NCI-H510A (cell line): ENCODE measurements at regions not wholly inside any gene's neighbourhood (a gene's known extent, or its start where the extent isn't known, plus 50 kb on each side); places are given as distances from the start of the nearest gene placed in this dataset.
"Not testable (repeated sequence)": the region's sequence is repeated elsewhere in the genome, so short reads cannot be mapped to it uniquely, and the experiment has no call there.

ENCODE experiments used
- DNase-seq: peaks from one replicate; lab custom pipeline; 2025; lab: John Stamatoyannopoulos, UW

DNA sequence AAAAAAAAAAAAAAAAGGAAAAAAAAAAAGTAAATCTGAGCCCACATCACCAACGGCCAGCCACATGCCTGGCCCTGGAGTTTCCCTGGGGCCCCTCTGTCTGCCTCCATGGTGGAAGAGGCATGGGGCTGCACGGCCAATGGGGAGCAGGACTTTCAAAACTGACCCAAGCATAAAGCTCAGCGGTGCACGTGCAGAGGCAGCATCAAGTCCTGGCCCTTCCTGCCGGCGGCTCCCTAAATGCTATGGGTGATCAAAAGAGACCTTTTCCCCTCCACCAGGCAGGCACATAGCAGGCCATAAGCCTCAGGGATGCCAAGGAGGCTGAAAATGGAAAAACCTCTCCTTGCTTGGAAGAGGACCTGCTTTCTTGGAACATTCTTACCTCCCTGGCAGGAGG, 94.3 kb downstream of the OAT start:
- DNase-seq, result no peak

DNA sequence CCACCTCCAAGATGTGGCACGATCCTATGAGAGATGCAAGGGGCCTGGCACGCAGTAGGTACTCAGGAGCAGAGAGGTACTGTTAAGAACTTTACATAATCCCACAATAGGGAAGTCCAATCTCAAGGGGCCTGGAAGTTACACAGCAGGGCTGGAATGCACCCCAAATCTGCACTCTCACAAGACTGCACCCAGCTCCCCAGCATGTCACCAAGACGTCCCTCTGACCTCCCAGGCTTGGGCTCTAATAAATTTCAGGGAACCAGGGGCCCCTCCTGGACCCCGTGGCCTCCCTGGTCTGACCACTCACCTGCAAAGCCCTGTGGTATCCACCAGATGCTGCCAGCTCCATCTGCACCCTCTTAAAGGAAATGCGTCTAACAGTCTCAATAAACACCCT, 94.9 kb downstream of the OAT start:
- DNase-seq, result no peak

DNA sequence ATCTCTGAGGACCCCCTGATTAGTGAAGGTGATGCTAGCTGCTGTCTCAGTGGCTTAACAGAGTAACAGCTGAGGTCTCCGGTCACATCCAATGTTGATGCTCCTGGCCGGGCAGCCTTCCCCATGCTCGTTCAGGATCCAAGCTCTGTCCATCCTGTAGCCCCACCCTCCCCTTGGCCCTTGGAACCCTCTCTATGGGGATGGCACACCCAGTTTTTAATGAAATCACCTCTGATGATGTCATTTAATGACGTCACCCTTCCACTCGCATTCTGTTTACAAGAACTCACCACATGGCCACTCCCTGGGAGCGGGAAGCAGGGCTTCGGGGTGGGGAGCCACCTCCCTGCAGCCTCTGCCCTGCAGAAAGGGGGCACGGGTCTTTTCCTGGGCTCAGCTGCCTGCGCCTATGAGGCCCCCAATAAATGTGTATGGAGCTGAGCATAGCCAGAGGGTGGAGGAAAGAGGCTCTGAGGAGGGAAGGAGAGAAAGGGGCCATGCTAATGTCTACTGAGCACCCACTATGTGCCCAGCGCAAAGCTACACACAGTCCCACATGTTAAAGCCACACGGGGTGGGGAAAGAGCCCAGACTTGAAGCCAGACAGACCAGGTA, 95.5 kb downstream of the OAT start:
- no peak for DNase-seq

DNA sequence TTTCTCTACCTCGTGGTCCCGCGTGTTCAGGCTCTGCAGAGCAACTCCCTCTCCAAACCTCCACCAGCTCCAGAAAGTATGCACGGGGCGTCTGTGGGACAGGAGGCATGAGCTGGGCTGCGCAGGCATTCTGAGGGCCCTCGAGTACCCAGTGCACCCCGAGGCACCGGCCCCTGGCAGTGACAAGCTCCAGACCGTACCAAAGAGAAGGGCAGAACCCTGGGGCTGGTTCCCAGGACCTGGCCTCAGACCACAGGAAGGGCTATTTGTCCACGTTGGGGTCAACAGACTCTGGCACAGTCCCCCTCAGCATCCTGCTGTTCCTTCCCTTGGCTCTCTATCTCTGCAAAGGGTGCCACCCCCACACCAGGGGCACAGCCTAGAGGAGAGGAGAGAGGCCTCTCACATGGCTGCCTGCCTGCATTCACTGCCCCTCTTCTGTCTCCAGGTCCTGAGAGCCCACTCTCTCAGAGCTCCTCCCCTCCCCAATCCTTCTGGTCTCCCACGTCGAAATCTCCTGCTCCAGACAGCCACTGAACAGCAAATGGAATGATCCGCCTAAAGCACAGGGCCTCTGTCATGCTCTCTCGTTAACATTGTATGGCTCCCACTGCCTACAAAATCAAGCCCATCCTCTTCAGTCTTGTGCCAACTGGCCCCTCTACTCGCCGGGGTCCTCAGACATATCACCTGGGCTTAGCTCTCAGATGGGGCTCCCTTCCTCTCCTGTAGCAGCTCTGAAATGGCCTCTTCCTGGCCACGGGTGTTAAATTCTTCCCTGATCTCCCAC, 96.3 kb downstream of the OAT start:
- DNase-seq, result no peak

DNA sequence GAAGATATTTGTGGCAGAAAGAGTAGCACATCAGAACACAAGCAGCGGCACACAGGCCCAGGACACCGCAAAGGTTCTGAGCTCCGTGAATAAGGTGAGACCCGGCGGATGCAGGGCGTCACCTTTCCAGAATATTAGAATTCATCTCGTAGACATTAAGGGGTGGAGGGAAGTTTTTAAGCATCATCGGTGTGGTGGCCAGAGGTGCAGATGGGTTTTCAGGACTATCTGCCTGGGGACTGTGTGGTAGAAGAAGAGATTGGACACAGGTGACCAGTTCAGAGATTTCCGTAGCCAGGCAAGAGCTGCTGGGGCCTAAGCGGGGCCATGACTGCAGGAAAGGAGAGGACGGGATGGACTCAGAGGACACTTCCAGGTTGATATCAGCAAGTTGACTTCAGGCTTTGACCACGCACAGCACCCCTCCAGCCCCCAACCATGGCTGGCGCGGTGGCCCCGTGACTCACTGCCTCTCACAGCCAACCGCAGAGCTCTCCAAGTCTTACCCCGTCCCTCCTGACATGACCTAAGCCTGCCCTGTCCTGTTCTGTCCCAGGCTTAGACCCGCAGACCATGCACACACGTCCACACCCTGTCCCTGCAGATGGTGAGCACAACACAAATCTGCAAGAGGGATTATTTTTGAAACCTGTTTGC, 97.2 kb downstream of the OAT start:
- DNase-seq, result no peak

DNA sequence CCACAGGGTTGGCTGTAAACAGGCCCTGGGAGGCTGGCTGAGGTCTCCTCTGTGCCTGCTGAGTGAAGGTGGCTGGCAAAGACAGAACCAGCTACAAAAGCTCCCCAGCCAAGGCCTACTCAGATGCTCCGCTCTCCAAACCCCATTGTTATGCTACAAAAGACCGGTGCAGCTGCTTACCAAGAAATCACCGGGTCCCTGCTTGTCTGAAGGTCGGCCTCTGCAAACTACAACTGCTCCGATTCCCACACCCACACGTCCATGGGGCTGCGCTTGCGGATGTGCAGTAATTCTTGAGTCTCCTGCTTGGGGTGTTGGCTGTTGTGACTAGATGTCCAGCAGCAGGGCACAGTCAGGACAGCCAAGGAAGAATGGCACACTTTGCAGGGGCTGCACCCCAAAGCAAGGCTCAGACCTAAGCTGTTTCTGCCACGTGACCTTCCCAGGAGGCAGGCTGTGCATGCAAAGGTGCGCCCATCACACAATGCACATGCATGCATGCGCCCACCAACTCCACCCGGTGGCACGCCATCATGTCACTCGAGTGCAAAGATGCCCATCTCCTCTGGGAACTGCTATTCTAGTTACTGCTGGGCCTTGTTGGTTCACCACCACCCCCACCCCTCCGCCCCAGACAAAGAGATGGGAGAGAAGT, 97.8 kb downstream of the OAT start:
- no peak for DNase-seq

DNA sequence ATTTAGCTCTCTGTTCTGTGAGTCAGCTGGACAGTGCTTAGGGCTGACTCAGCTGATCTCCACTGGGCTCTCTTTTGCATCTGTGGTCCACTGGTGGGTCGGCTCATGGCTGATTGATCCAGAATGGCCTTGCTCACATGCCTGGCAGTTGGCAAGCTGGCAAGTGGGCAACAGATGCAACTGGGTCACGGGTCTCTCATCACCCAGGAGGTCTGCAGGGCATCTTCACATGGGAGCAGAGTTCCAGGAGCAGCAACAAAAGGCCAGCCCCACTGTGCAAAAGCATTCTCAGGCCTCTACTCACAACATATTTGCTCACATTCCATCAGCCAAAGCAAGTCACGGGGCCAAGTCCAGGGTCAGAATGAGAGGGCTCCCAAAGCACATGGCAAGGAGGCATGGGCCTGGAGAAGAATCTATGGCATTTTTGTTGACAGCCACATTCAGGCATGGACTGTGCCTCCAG, 98.8 kb downstream of the OAT start:
- DNase-seq, result no peak

DNA sequence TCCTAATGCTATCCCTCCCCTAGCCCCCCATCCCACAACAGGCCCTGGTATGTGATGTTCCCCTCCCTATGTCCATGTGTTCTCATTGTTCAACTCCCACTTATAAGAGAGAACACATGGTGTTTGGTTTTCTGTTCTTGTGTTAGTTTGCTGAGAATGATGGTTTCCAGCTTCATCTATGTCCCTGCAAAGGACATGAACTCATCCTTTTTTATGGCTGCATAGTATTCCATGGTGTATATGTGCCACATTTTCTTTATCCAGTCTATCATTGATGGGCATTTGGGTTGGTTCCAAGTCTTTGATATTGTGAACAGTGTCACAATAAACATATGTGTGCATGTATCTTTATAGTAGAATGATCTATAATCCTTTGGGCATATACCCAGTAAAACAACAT, 99.2 kb downstream of the OAT start:
- DNase-seq, result not testable (repeated sequence)

DNA sequence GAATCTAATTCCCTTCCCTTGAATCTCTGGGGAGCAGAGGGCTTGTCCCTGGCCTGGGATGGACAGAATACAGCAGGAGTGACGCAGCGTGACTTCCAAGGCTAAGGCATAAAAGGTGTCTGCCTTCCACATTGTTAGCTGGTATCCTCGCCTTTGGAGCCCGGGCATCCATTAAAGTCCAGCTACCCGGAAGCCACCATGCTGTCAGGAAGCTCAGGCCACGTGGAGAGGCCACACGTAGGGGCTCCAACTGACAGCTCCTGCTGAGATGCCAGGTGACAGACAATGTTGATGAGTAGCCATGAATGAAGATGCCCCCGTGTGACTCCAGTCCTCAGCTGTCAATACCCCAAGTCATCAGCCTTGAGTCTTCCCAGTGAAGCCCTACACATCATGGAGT, 99.9 kb downstream of the OAT start:
- DNase-seq, result no peak

DNA sequence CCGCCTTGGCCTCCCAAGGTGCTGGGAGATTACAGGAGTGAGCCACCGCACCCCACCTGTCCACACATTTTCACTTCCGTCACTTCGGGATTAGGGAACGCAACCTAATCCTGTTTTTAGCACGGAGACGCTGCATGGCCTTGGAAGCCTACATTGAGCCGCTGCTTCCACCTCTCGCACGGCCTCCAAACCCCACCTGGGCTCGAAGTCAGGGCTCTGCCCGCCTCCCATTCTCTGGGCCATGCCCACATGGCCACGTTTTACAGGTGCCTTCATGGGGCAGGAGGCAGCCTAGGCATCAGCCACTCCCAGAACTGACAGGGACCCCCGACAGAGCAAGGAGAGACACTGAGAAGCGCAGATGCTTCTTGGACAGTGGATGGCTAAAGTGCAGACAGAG, 100.6 kb downstream of the OAT start:
- DNase-seq, result no peak

DNA sequence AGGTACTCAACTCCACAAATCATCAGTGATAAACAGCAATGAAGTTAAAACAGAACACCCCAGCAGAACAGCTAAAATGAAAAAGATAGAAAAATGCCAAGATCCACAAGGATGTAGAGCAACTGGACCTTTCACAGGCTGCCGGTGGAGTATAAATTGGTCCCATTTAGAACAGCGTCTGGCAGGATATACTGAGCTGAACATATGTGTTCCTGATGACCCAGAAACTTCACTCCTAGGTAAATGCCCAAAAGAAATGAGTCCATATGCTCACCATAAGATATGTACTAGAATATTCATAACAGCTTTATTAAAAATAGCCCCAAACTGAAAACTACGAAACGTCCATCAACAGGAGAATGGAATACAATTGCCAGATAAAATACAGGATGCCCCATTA, 102.4 kb downstream of the OAT start:
- DNase-seq, result no peak

DNA sequence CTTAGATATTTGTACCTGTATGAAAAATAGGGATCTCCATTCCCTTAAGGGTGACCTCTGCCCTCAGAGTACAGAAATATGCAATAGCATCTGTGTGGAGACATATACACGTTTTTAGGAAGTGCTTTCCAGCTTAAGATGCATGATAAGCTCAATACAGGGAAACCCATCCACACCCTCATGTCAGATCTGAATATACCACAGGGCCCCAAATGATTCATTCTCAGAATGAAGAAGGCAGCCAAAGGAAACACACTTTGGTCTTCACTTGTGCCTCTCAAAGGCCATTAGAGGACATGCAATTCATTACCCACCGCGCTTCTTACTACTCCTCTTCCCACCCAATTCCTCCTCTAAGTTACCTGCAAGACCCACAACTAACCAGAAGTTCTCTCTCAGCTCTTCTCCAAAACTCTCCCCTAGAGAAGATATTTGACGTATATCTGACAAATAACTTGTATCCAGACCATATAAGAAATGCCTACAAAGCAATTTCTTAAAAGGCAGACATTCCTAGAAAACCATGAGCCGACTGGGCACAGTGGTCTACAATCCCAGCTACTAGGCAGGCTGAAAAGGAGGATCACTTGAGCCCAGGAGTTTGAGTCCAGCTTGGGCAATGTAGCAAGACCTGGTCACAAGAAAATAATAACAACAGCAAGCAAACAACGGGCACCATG, 103.0 kb downstream of the OAT start:
- DNase-seq, result no peak

DNA sequence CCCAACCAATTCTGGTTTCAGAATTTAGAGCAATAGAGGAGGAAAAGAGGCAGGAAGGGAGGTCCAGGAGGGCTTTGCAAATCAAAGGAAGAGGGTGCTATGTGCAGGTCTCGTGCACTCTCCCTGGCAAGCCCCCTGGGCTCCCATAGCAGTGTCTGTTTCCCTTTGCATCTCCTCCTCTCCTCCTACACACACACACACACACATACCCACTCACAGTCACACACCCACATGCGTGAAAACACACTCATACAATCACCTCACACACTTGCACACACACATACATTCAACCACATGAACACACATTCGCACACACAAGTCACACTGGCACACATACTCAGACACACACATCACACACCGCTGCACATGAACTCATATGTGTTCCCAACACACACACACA, 105.3 kb downstream of the OAT start:
- no peak for DNase-seq

DNA sequence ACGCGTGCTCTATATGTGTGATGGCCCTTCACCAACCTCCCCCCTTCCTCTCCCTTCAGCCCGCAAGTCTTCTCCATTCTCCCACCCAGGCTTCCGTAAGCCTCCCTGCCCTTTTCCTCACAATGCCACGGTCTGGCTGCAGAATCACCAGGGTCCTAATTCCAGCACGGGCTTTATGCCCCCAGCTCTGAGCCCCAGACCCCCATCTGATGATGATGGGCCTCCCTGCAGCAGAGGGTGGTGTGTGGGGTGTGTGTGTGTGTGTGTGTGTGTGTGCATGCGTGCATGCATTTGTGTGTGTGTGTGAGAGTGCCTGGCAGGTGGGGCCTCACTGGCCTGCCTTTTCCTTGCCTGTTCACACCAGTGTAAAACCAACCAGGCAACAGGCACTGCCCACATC, 109.9 kb downstream of the OAT start:
- no peak for DNase-seq

DNA sequence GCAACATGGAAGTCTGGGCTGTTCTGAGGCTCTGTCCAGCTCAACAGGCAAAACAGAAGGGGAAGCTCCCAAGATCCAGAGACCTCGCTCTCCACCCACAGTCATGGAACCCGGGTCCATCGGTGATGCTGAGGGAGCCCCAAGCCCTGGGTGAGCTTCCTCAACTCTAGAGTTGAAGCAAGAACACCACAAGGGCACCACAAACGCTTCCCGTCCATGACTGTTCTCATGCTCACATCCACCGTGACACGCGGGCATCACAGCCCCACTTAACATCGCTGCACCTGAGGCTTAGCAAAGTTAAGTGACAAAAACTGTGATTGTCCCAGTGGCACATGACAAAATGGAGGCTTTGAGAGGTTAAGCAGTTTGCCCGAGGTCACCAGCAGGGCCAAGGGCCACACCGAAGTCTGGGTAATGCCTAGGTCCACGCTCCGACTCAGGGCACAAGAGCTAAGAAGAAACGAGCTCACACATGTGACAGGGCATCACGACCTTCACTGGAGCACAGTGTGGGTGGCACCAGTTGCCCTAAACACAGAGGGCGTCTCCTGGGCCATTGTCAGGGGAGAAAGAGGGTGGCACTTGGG, 110.6 kb downstream of the OAT start:
- DNase-seq, result no peak

DNA sequence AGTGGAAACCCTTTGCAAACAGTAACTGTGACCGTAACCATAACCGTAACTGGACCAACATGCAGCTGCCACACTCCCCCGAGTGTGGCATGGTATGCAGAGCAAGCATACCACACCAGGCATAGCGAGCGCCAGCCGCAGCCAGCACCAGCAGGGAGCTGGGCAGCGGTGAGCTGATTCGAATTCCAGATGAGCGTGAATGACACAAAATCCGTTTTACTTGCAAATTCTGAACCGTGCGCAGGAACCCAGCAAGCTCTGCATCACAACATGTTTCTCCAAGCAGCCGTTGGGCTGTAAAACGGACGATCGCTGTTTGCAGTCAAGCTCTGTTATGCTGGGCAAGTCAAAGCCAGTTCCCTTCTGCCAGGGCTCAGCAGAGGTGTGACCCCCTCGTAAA, 111.1 kb downstream of the OAT start:
- no peak for DNase-seq

DNA sequence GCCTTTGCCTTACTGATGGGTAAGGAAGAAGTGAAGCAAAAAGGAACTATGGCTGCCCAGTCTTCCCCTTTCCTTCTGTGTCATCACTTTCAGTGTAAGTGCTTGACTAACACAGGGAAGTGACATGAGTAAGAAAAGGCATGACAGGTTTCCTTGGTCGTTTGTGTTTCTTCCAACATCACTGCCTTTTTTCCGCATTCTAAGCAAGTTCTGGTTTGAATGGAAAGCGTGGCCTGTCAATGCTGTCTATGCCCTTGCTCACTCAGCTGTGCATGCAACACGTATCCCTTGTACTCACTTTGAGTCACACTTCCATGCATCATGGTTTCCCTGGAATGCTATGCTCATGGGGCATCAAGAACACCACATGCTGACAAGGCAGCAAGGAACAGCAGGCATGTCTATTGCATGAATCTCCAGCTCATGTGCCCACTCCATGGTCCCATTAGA, 111.8 kb downstream of the OAT start:
- DNase-seq, result no peak

DNA sequence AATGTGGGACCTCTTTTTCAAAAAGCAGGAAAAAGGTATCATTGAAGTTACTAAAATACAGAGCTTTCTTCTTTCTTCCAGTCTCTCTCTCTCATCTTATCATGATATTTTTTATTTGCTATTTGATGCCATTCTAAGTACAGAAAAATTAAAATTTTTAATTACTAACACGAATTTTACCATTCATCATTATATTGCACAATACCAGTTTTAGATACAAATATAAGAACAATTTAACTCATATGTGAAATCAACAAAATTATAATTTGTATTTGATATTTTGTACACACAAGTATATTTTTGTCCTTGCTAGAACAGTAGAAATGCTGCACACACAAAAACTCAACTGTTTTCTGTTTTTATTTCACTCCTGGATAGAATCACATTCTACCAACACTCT, 112.2 kb downstream of the OAT start:
- DNase-seq, result no peak

DNA sequence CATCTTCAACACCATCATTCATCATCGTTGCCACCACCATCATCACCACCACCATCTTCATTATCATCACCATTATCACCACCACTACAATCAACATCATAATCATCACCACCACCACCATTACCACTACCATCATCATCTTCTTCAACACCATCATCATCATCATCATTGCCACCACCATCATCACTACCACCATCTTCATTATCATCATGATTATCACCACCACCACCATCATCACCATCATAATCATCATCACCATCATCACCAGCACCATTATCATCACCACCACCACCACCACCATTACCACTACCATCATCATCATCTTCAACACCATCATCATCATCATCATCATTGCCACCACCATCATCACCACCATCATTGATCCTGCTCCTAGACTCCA, 112.7 kb downstream of the OAT start:
- DNase-seq, result no peak

DNA sequence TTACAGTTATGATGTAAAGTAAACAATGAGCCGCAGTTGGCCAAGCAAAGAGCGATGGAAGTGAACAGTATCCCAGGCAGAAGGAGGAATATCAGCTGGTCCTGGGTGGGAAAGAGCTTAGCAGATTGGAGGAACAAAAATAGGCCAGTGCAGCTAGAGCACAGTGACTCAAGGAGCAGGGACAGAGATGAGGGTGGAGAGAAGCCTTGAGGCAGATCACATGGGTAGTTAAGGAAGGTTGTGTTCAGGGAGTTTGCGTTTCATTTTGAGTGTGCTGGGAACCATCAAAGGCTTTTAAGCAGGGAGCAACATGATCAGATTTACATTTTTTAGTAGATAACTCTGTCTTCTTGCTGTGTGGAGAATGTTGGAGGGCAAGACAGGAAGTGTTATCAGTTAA, 113.6 kb downstream of the OAT start:
- DNase-seq, result no peak

DNA sequence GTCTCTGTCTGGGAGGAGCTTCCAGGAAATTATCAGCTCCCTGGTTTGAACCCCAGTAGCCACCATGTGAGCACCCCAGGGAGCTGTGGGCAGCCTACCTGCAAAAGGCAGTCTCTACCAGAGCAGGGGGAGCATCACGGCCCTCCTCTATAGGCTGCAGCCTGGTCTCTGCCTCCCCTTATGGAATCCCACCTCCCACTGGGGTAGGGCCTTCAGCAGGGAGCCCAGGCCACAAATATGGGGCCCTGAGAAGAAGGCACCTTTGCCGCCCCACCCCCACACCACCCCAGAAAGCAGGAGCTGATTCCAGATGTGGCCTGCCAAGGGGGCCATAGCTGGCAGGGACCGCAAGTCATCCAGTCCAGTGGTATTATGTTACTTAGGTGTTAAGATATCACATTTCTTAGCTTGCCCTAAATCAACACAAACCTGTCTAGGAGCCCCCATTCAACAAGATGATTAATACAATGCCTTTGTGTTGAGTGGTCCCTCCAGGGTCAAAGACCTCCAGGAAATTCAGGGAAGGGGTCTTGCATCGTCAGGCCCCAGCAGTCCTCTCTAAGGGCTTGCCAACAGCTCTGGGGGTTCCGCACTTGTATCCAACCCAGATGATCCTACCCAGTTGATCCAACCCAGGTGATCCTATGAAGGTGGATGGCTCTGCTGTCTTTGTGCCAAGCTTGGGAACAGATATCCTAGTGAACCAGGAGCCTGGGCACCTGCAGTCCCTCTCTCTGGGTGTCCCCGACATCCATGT, 114.9 kb downstream of the OAT start:
- no peak for DNase-seq
